Caco-2 (cell line): ENCODE measurements at regions not wholly inside any gene's neighbourhood (a gene's known extent, or its start where the extent isn't known, plus 50 kb on each side); places are given as distances from the start of the nearest gene placed in this dataset.

Source experiments
- BruUV-seq: library from RNA; stranded (reverse); fragments of 400-500 nt; replicated peaks from 2 replicates; lab custom pipeline; 2021; lab: Mats Ljungman, UMichigan
- CTCF ChIA-PET: fragments of 300-600 bp; sonication (Branson Sonifier 250); formaldehyde crosslinking; loops from one replicate; lab custom pipeline; 2022; ENCODE audit warnings: antibody characterized with exemption; lab: Charles Lee
- POLR2A ChIA-PET: fragments of 300-600 bp; sonication (Branson Sonifier 250); formaldehyde crosslinking; loops from one replicate; lab custom pipeline; 2022; ENCODE audit warnings: antibody characterized with exemption; lab: Charles Lee
- DNase-seq, 2 experiments: peaks; one replicate each; pipeline versions ENCODE4 v3.0.0 to v3.0.0-alpha.2; 2020 to 2022
- H3K27me3 ChIP-seq: replicated peaks from 2 replicates; pipeline ENCODE4 v1.6.0; 2011; ENCODE audit warnings: low read length; ENCODE audit not compliant: control insufficient read depth, insufficient read depth
- H3K36me3 ChIP-seq: 2 replicates; pipeline ENCODE4 v1.5.1; 2011; ENCODE audit warnings: low read length; ENCODE audit not compliant: control insufficient read depth, insufficient read depth
- H3K4me1 ChIP-seq: fragments of 250-450 bp; sonication (Bioruptor Pico); 2 replicates; pipeline ENCODE4 v1.5.1; 2020; ENCODE audit warnings: mild to moderate bottlenecking
- H3K4me3 ChIP-seq: 2 replicates; pipeline ENCODE4 v1.5.1; 2011; ENCODE audit warnings: low read depth, mild to moderate bottlenecking, control low read depth, low read length
- H3K9me3 ChIP-seq: fragments of 250-450 bp; sonication (Bioruptor Pico); 2 replicates; pipeline ENCODE4 v1.5.1; 2020; ENCODE audit warnings: mild to moderate bottlenecking, moderate library complexity
- H3K27ac Mint-ChIP-seq: one replicate; pipeline ENCODE4 v1.8.0; 2022; ENCODE audit warnings: mixed read lengths; ENCODE audit not compliant: unreplicated experiment
- H3K27me3 Mint-ChIP-seq: one replicate; pipeline ENCODE4 v1.8.0; 2022; ENCODE audit warnings: mixed read lengths; ENCODE audit not compliant: insufficient read depth, unreplicated experiment
- H3K36me3 Mint-ChIP-seq: one replicate; pipeline ENCODE4 v1.8.0; 2022; ENCODE audit warnings: mild to moderate bottlenecking, mixed read lengths; ENCODE audit not compliant: insufficient read depth, unreplicated experiment
- H3K4me1 Mint-ChIP-seq: one replicate; pipeline ENCODE4 v1.8.0; 2022; ENCODE audit warnings: low read depth, mixed read lengths; ENCODE audit not compliant: unreplicated experiment
- H3K4me3 Mint-ChIP-seq: one replicate; pipeline ENCODE4 v1.8.0; 2022; ENCODE audit warnings: mild to moderate bottlenecking, moderate library complexity, mixed read lengths; ENCODE audit not compliant: unreplicated experiment
- H3K9me3 Mint-ChIP-seq: one replicate; pipeline ENCODE4 v1.8.0; 2022; ENCODE audit warnings: mixed read lengths; ENCODE audit not compliant: unreplicated experiment
- intact Hi-C: fragments of 100-400 bp; cut with micrococcal nuclease; formaldehyde crosslinking; loops from one replicate; pipeline ENCODE4 v1.10.0; 2022; ENCODE audit not compliant: unreplicated experiment
- TF ChIP-seq, protein P1 (sequence below), 2 experiments: fragments of 200-600 bp in 1 of 2; IDR thresholded peaks; 1 replicate in 1 of 2; 2 replicates in 1 of 2; pipeline versions ENCODE4 v1.5.1 to v1.8.0; 2011 to 2022; ENCODE audit warnings: antibody characterized with exemption in 1 of 2, control low read depth in 1 of 2, inconsistent platforms in 1 of 2, low read depth in 1 of 2, low read length in 1 of 2, mild to moderate bottlenecking in 1 of 2, moderate library complexity in 1 of 2; ENCODE audit not compliant: insufficient read depth in 1 of 2, severe bottlenecking in 1 of 2, unreplicated experiment in 1 of 2

DNA sequence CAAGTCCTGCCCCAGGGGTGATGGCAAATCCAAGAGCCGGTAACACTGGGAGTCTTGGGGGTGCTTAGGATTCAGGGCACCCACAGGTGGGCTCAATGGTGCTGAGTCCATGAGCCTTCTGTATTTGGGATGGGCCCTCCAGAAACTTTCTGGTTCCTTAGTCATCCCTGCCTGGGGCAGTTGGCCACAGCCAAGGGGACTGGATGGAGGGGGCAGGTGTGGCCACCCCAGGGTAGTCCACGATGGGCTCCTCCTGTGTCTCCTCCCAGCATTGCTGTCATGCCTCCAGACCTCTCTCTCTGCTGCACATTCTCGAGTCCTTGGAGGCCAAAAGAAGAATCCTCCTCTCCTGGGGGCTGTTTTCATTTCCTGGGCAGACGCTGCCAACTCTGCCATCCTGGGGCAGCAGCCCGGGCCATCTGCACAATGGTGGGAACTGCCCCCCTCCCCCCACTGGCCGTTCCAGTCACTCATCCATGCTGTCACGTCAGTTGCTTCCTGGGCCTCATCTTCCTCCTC is 158.0 kb upstream of the TWIST2 start:
- H3K36me3 ChIP-seq, result no peaks in the 10 kb centered on the region
- H3K27me3 ChIP-seq, result no peaks in the 10 kb centered on the region
- H3K4me3 Mint-ChIP-seq, result no peak overlapping the region
- no peaks in the 10 kb centered on the region for H3K4me1 Mint-ChIP-seq
- BruUV-seq, result no TSS peak
- TF ChIP-seq, protein P1, sequence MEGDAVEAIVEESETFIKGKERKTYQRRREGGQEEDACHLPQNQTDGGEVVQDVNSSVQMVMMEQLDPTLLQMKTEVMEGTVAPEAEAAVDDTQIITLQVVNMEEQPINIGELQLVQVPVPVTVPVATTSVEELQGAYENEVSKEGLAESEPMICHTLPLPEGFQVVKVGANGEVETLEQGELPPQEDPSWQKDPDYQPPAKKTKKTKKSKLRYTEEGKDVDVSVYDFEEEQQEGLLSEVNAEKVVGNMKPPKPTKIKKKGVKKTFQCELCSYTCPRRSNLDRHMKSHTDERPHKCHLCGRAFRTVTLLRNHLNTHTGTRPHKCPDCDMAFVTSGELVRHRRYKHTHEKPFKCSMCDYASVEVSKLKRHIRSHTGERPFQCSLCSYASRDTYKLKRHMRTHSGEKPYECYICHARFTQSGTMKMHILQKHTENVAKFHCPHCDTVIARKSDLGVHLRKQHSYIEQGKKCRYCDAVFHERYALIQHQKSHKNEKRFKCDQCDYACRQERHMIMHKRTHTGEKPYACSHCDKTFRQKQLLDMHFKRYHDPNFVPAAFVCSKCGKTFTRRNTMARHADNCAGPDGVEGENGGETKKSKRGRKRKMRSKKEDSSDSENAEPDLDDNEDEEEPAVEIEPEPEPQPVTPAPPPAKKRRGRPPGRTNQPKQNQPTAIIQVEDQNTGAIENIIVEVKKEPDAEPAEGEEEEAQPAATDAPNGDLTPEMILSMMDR (IDR thresholded peaks at IDR 0.05; ENCODE audit: insufficient read depth in 1 of 2, low read depth in 1 of 2, low read length in 1 of 2, severe bottlenecking in 1 of 2, unreplicated experiment in 1 of 2), result no peak
- H3K27ac Mint-ChIP-seq, result no peak overlapping the region
- H3K4me1 ChIP-seq, result no peaks in the 10 kb centered on the region
- POLR2A ChIA-PET, result no interaction called here
- CTCF ChIA-PET, result no interaction called here
- DNase-seq, result no peak
- intact Hi-C loops, result no loop called here
- H3K9me3 Mint-ChIP-seq, result no peaks in the 10 kb centered on the region
- no peaks in the 10 kb centered on the region for H3K9me3 ChIP-seq
- H3K36me3 Mint-ChIP-seq, result no peaks in the 10 kb centered on the region
- H3K27me3 Mint-ChIP-seq, result peaks cover 5% of the 10 kb centered on the region
- H3K4me3 ChIP-seq, result no peak overlapping the region

- intact Hi-C loops, result no loop called here
- Histone ChIP-seq H3K4me1 (no peaks in the 10 kb centered on the region), H3K4me3 (no peak overlapping the region), H3K9me3 (no peaks in the 10 kb centered on the region), H3K27me3 (no peaks in the 10 kb centered on the region), H3K36me3 (no peaks in the 10 kb centered on the region)
- H3K27me3 Mint-ChIP-seq, result peaks cover 5% of the 10 kb centered on the region
- H3K4me1 Mint-ChIP-seq, result no peaks in the 10 kb centered on the region
- ChIA-PET POLR2A (no interaction called here), CTCF (no interaction called here)
- no peak overlapping the region for H3K27ac Mint-ChIP-seq
- H3K4me3 Mint-ChIP-seq, result no peak overlapping the region
- no peaks in the 10 kb centered on the region for H3K36me3 Mint-ChIP-seq
- no peaks in the 10 kb centered on the region for H3K9me3 Mint-ChIP-seq
- TF ChIP-seq, protein P1 (IDR thresholded peaks at IDR 0.05; ENCODE audit: insufficient read depth in 1 of 2, low read depth in 1 of 2, low read length in 1 of 2, severe bottlenecking in 1 of 2, unreplicated experiment in 1 of 2), result no peak
- no peak for DNase-seq
- BruUV-seq, result no TSS peak
These were observed 157.4 kb upstream of the TWIST2 start for GRCh38 chr2:238690511-238690910.

DNA sequence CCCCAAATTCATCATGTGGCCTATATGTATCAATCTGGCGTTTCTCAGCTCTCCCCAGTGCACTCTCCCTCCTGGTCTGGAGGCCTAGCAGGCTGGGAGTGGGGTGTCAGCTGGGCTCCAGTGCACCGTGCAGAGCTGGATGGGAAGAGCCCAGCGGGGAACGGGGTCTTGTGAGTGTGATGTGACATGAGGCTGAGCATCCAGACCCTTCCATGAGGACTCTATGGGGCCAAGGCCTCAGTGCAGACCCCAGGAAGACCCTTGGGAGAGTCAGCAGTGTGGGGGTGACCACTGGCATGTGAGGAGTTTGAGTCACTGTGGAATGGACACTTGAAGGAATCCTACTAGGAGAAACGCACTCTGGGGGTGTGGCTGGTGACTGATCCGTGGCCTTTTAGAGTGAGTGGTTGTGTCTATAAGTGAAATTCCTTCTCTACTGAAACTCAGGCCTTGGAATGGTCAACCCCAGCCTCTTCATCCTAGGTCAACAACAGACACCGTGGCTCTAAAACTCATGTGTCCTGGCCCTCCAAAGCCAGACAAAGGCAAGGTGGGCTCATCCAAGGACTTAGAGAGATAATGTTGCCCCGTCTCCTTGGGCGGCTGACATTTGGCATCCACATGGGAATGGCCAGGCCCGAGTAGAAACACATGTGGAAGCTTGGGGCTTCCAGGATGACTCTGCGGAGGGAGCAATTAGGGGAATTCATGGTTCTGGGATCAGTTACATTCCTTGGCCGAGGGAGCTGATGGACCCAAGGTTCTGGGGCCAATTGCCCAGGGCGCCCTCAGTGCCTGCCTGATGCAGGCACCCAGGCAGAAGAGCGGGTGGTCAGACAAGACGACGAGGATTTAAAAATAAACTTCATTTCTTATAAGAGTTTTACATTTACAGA is 156.0 kb upstream of the TWIST2 start:
- H3K4me3 ChIP-seq, result no peak overlapping the region
- no peaks in the 10 kb centered on the region for H3K36me3 ChIP-seq
- Mint-ChIP-seq H3K4me3 (no peak overlapping the region), H3K27ac (no peak overlapping the region), H3K27me3 (no peaks in the 10 kb centered on the region), H3K36me3 (no peaks in the 10 kb centered on the region), H3K4me1 (no peaks in the 10 kb centered on the region), H3K9me3 (no peaks in the 10 kb centered on the region)
- no peaks in the 10 kb centered on the region for H3K27me3 ChIP-seq
- ChIA-PET CTCF (no interaction called here), POLR2A (no interaction called here)
- no peaks in the 10 kb centered on the region for H3K4me1 ChIP-seq
- intact Hi-C loops, result no loop called here
- TF ChIP-seq, protein P1 (IDR thresholded peaks at IDR 0.05; ENCODE audit: insufficient read depth in 1 of 2, low read depth in 1 of 2, low read length in 1 of 2, severe bottlenecking in 1 of 2, unreplicated experiment in 1 of 2), result no peak
- no TSS peak for BruUV-seq
- no peak for DNase-seq
- H3K9me3 ChIP-seq, result no peaks in the 10 kb centered on the region
